Epithelial cell of proximal tubule (primary cell): ENCODE measurements at regions not wholly inside any gene's neighbourhood (a gene's known extent, or its start where the extent isn't known, plus 50 kb on each side); places are given as distances from the start of the nearest gene placed in this dataset.

Experiments
- DNase-seq: peaks from one replicate; pipeline ENCODE4 v3.0.0-alpha.2; 2011; ENCODE audit warnings: low read depth
- H3K4me3 ChIP-seq: 2 replicates; pipeline ENCODE4 v1.5.1; 2011; ENCODE audit warnings: low read depth, mild to moderate bottlenecking, low read length
- TF ChIP-seq, protein P1 (sequence below): conservative IDR thresholded peaks from 2 replicates; pipeline ENCODE4 v1.5.1; 2012; ENCODE audit warnings: low read depth, mild to moderate bottlenecking, low read length

DNA sequence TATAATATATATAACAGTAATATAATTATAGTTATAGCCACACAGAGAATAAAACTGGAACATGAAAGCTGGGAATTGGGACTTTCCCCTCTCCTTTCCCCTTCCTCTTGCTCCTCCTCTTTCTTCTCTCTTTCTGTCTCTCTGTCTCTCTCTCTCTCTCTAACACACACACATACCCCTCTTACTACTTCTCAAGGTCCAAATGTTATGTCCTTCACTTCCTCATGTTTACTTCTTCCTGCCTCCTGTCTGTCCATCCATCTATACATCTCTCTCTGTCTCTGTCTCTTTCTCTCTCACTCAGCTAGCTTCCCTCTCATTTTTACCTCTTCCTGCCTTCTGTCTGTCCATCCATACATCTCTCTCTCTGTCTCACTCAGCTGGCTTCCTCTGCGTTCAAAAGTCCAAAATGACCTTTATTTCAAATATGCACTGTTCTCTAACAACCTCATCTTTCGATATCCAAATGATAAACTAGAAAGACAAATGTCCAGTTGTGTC, 261.1 kb downstream of the SIPA1L2 start:
- no peak overlapping the region for H3K4me3 ChIP-seq
- DNase-seq: no peak
- TF ChIP-seq, protein P1, sequence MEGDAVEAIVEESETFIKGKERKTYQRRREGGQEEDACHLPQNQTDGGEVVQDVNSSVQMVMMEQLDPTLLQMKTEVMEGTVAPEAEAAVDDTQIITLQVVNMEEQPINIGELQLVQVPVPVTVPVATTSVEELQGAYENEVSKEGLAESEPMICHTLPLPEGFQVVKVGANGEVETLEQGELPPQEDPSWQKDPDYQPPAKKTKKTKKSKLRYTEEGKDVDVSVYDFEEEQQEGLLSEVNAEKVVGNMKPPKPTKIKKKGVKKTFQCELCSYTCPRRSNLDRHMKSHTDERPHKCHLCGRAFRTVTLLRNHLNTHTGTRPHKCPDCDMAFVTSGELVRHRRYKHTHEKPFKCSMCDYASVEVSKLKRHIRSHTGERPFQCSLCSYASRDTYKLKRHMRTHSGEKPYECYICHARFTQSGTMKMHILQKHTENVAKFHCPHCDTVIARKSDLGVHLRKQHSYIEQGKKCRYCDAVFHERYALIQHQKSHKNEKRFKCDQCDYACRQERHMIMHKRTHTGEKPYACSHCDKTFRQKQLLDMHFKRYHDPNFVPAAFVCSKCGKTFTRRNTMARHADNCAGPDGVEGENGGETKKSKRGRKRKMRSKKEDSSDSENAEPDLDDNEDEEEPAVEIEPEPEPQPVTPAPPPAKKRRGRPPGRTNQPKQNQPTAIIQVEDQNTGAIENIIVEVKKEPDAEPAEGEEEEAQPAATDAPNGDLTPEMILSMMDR: no peak

DNA sequence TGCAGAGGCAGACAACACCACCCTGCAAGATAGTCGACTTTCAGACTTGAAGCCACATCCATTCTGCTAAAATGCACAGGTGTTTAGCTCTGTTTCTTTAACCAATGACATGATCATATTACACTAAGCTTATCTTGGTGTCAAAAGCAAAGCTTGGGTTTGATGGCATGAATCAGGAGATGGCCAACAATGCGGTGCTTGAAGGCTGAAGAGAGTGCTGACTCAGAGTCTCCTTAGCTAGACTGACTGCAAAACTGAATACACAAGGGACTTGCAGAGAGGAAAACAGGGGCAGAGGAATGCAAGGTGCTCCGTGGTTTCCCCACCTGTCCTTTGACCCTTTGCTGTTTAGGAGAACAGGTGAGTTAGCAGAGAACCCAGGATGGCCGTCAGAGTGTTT, 262.6 kb downstream of the SIPA1L2 start:
- no peak for DNase-seq
- TF ChIP-seq, protein P1: no peak
- no peak overlapping the region for H3K4me3 ChIP-seq

DNA sequence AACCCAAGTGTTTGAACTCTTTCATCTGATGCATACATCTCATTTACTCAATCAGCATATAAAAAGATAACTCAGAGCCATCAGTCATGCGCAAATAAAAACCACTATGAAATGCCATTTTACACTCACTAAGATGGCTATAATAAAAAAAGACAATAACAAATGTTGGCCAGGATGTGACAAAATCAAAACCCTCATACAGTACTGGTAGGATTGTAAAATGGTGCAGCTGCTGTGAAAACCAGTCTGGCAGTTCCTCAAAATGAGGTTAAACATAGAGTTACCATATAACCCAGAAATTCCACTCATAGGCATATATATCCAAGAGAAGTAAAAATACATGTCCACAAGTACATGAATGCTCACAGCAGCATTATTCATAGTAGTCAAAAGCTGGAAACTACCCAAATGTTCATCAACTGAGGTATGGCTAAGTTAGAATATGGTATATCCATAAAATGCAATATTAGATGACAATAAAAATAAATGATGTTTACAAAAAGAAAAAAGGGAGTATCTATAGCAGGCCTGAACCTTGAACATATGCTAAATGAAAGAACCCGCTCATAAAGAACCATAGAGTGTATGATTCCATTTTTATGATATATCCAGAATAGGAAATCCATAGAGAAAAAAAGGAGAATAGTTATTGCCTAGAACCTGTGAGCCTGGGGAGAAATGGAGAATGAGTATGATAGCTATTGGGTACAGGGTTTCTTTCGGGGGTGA, 265.1 kb downstream of the SIPA1L2 start:
- no peak overlapping the region for H3K4me3 ChIP-seq
- no peak for DNase-seq
- TF ChIP-seq, protein P1: no peak

DNA sequence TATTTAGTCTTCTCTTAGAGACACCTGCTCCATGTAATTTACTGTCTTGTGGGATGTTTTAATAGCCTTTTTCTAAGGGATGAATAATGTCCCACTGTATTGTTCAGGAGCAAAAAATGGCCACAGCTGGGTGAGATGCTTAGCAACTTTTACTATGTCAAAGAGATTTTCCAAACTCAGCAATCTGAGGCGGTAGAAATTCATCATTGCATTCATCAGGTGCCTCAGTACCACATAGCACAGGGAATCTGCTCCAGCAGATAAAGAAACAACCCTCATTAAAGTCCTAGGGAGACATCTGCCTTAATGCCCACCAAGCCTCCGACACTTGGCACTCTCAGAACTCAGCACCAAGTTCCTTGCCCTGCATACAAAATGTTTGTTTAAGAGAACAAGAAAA, 266.9 kb downstream of the SIPA1L2 start:
- DNase-seq: no peak
- TF ChIP-seq, protein P1: no peak
- H3K4me3 ChIP-seq: no peak overlapping the region

DNA sequence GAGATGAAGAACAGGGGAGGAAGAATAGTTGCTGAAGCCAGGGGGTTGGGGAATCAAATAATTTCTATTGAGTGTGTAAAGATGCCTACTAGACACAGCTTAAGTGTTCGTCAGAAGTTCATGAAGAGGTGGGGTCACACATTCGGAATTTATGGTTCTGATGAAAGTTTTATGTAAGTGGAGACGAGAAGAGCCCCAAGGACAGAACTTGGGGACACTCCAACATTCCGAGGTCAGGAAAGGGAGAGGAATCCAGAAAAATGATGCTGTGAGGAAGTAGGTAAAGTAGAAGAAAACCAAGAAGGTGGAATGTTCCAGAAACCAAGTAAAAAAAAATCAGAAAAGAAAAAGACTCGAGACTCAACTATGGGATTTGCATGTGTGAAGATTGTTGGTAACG, 272.5 kb downstream of the SIPA1L2 start:
- no peak overlapping the region for H3K4me3 ChIP-seq
- DNase-seq: no peak
- TF ChIP-seq, protein P1: no peak

DNA sequence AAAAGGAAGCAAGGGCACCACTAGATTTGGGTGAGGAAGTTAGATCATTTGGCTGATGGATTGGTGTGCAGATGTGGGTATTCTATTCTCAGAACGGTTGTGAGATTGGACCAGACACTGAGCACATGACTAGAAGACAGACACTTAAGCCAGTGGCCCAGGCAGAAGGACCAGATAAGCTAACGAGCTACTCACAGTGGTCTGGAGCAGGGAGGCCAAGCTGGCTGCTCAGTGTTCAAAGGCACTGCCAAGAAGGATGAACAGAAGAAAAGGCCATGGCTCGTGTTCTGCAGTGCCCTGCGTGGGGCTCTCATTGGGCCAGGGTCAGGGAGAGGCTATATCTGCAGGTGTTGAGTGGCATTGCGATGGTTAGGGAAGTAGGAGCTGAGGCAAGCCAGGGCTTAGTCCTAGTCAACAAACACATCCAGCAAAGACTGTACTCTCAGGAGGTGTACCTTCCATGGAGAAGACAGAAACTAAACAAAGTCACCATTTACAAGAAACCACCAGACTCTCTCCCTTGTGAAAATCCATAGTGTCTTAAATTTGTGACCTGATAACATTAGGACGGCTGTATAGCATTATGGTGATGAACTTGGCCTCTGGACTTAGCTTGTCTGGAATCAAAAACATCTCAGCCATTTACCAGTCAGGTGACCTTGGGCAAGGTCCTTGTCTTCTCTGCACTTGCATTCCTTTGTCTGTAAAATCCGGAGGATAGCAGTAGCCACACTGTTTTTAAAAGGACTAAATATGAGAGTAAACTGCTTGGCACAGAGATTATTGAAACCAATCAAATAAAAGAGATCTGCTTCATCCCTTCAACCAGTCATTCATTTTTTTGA, 274.5 kb downstream of the SIPA1L2 start:
- no peak overlapping the region for H3K4me3 ChIP-seq
- TF ChIP-seq, protein P1: no peak
- no peak for DNase-seq

DNA sequence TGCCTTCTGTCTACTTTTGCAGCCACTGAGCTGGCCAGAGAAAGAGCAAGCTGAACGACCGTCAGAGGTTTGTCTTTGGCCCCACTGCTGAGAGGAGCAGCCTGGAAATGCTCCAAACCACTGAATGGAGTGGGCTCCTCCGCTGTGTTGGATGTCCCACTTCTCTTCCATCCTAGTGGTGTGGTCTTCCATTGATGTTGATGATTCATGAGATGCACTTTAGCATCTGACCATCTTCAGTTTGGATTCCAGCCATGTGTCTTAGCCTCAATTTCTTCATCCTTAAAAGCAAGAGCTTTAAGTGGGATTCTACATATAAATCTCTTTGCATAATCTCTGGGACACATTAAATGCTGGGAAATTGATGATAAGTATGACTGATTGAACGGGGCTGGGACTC, 276.9 kb downstream of the SIPA1L2 start:
- TF ChIP-seq, protein P1: no peak
- no peak overlapping the region for H3K4me3 ChIP-seq
- DNase-seq: no peak
